UCSD-AML1 (cell line): ENCODE measurements at regions not wholly inside any gene's neighbourhood (a gene's known extent, or its start where the extent isn't known, plus 50 kb on each side); places are given as distances from the start of the nearest gene placed in this dataset.
"Not testable (repeated sequence)": the region's sequence is repeated elsewhere in the genome, so short reads cannot be mapped to it uniquely, and the experiment has no call there.

Experiments used
- DNase-seq: peaks from one replicate; lab custom pipeline; 2025; ENCODE audit not compliant: unreplicated experiment; lab: John Stamatoyannopoulos, UW

- DNase-seq, result not testable (repeated sequence)
These were observed 161.4 kb downstream of the BCL2L11 start for GRCh38 chr2:111282162-111282561.

- DNase-seq, result not testable (repeated sequence)
These were observed 167.2 kb downstream of the BCL2L11 start for GRCh38 chr2:111287646-111288568.

- DNase-seq, result not testable (repeated sequence)
These were observed 169.7 kb downstream of the BCL2L11 start for GRCh38 chr2:111290370-111290769.

- not testable (repeated sequence) for DNase-seq
These were observed 170.9 kb downstream of the BCL2L11 start for GRCh38 chr2:111291566-111291965.

- DNase-seq, result not testable (repeated sequence)
These were observed 171.7 kb downstream of the BCL2L11 start for GRCh38 chr2:111292232-111292968.

GRCh38 chr2:111294699-111295098 is 174.0 kb downstream of the BCL2L11 start:
- DNase-seq, result not testable (repeated sequence)

GRCh38 chr2:111296122-111296804 is 175.5 kb downstream of the BCL2L11 start:
- DNase-seq, result not testable (repeated sequence)

- DNase-seq, result not testable (repeated sequence)
These were observed 176.4 kb downstream of the BCL2L11 start for GRCh38 chr2:111297128-111297527.

- DNase-seq, result not testable (repeated sequence)
These were observed 178.2 kb downstream of the BCL2L11 start for GRCh38 chr2:111298927-111299326.

GRCh38 chr2:111299635-111300034 is 178.9 kb downstream of the BCL2L11 start:
- not testable (repeated sequence) for DNase-seq

GRCh38 chr2:111301677-111302076 is 181.0 kb downstream of the BCL2L11 start:
- not testable (repeated sequence) for DNase-seq

GRCh38 chr2:111302397-111303218 is 181.9 kb downstream of the BCL2L11 start:
- DNase-seq, result not testable (repeated sequence)

- not testable (repeated sequence) for DNase-seq
These were observed 186.6 kb downstream of the BCL2L11 start for GRCh38 chr2:111307302-111307701.

GRCh38 chr2:111309231-111310075 is 188.7 kb downstream of the BCL2L11 start:
- DNase-seq, result not testable (repeated sequence)

GRCh38 chr2:111310395-111310794 is 189.7 kb downstream of the BCL2L11 start:
- DNase-seq, result not testable (repeated sequence)

- DNase-seq, result not testable (repeated sequence)
These were observed 190.9 kb downstream of the BCL2L11 start for GRCh38 chr2:111311568-111311967.

GRCh38 chr2:111312897-111313607 is 192.3 kb downstream of the BCL2L11 start:
- not testable (repeated sequence) for DNase-seq

GRCh38 chr2:111313711-111314110 is 193.0 kb downstream of the BCL2L11 start:
- DNase-seq, result not testable (repeated sequence)
